ENCODE measurements at regions not wholly inside any gene's neighbourhood (a gene's known extent, or its start where the extent isn't known, plus 50 kb on each side); places are given as distances from the start of the nearest gene placed in this dataset.

GRCh38 chr18:26685438-26686157, 137.2 kb upstream of the KCTD1 start:
- Histone ChIP-seq H3K27ac (no peak overlapping the region), H3K4me3 (no peak overlapping the region), H3K4me1 (no peaks in the 10 kb centered on the region), H3K9me3 (no peaks in the 10 kb centered on the region), H3K36me3 (no peaks in the 10 kb centered on the region), H3K27me3 (no peaks in the 10 kb centered on the region)
- no peak for DNase-seq (ENCODE audit: extremely low spot score in 2 of 2)
- intact Hi-C loops (cut with DNase I), result no loop called here
- no peak for TF ChIP-seq POLR2AphosphoS5 (IDR thresholded peaks at IDR 0.05; ENCODE audit: insufficient read depth in 1 of 2, low read depth in 1 of 2)
- no peak for TF ChIP-seq CTCF (IDR thresholded peaks at IDR 0.05)
- TF ChIP-seq POLR2A (IDR thresholded peaks at IDR 0.05), result no peak

GRCh38 chr18:26677957-26678356, 129.6 kb upstream of the KCTD1 start:
- Histone ChIP-seq H3K4me3 (no peak overlapping the region), H3K36me3 (no peaks in the 10 kb centered on the region), H3K27ac (no peak overlapping the region), H3K9me3 (no peaks in the 10 kb centered on the region), H3K27me3 (no peaks in the 10 kb centered on the region), H3K4me1 (no peaks in the 10 kb centered on the region)
- TF ChIP-seq POLR2A (IDR thresholded peaks at IDR 0.05) (no peak), CTCF (IDR thresholded peaks at IDR 0.05) (no peak), POLR2AphosphoS5 (IDR thresholded peaks at IDR 0.05; ENCODE audit: insufficient read depth in 1 of 2, low read depth in 1 of 2) (no peak)
- intact Hi-C loops (cut with DNase I), result no loop called here
- no peak for DNase-seq (ENCODE audit: extremely low spot score in 2 of 2)

- Histone ChIP-seq H3K9me3 (no peaks in the 10 kb centered on the region), H3K4me3 (no peak overlapping the region), H3K27me3 (no peaks in the 10 kb centered on the region), H3K27ac (no peak overlapping the region), H3K36me3 (no peaks in the 10 kb centered on the region), H3K4me1 (no peaks in the 10 kb centered on the region)
- no peak for DNase-seq (ENCODE audit: extremely low spot score in 2 of 2)
- TF ChIP-seq POLR2A (IDR thresholded peaks at IDR 0.05) (no peak), CTCF (IDR thresholded peaks at IDR 0.05) (no peak), POLR2AphosphoS5 (IDR thresholded peaks at IDR 0.05; ENCODE audit: insufficient read depth in 1 of 2, low read depth in 1 of 2) (no peak)
- intact Hi-C loops (cut with DNase I), result no loop called here
These were observed 118.7 kb upstream of the KCTD1 start for GRCh38 chr18:26667046-26667445.

GRCh38 chr18:26662996-26663395, 114.6 kb upstream of the KCTD1 start:
- TF ChIP-seq POLR2AphosphoS5 (IDR thresholded peaks at IDR 0.05; ENCODE audit: insufficient read depth in 1 of 2, low read depth in 1 of 2), result no peak
- TF ChIP-seq POLR2A (IDR thresholded peaks at IDR 0.05), result no peak
- TF ChIP-seq CTCF (IDR thresholded peaks at IDR 0.05), result no peak
- H3K36me3 ChIP-seq, result no peaks in the 10 kb centered on the region
- peaks cover 4% of the 10 kb centered on the region for H3K4me1 ChIP-seq
- no peaks in the 10 kb centered on the region for H3K27me3 ChIP-seq
- no peak overlapping the region for H3K4me3 ChIP-seq
- H3K9me3 ChIP-seq, result no peaks in the 10 kb centered on the region
- intact Hi-C loops (cut with DNase I), result no loop called here
- H3K27ac ChIP-seq, result no peak overlapping the region
- DNase-seq (ENCODE audit: extremely low spot score in 2 of 2), result peak in 1 of 2 donors; percentile 16
